Stimulated activated CD4-positive, alpha-beta T cell treated with anti-CD3 and anti-CD28 coated beads, Interleukin-4, amount 100 ng/mL, for 4 hours (primary cell): ENCODE measurements at regions not wholly inside any gene's neighbourhood (a gene's known extent, or its start where the extent isn't known, plus 50 kb on each side); places are given as distances from the start of the nearest gene placed in this dataset.
"Not testable (repeated sequence)": the region's sequence is repeated elsewhere in the genome, so short reads cannot be mapped to it uniquely, and the experiment has no call there.

Source experiments
- DNase-seq, 2 experiments: peaks; one replicate each; pipeline ENCODE4 v3.0.0-alpha.2; 2020

DNA sequence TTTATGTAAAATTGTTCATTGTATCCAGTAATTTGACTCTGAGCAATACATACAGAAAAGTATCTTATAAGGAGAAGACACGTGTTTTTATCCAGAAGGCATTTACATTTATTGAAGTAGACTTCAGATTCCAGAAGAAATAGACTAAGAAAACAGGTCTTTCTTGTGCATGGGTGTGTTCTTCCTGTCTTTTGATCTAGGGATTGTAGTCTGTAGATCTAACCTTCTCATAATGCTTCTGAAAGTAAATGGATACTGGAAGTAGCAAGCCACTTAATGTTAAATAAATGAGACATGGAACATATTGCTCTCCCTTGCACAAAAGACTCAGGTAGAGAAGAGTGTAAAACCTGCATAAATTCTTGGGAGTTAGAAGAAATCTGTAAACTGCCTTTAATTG lies 853.2 kb upstream of the B3GALT2 start:
- no peak for DNase-seq

GRCh38 chr1:194033646-194034045 lies 847.2 kb upstream of the B3GALT2 start:
- no peak for DNase-seq

DNA sequence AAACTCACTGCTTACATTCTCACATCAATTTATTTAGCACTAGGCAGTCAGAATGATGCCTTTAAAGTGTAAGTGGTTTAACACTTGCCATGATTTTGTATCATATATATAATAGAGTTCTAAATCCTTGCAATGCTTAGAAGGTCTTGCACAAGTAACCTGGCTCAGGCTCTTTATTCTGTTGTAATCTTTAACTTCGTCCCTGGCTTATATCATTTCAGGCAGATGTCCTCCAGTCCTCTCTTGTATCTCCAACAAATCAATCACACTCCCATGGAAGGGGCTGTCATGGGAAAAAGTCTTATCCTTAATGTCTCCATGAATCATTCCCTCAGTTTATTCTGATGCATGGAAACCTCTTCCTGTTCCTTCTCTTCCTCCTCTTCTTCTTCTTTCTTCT lies 841.6 kb upstream of the B3GALT2 start:
- DNase-seq: no peak

DNA sequence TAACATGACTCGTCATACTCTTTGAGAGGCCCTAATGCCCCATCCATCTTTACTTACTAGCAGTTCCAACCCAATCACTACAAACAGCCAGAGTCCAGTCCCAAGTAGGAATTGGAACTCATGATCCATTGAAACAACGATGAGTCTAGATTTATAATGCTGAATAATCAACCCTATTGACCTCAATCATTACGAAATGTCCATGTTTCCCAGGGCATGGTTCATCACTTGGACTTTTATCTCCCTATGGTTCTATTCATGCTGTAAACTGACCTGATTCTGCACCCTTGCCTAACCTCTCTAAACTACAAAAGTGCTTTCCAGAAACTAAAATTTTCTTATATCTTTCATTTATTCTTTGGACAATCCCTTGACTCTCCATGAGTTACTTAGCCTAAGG lies 840.0 kb upstream of the B3GALT2 start:
- no peak for DNase-seq

DNA sequence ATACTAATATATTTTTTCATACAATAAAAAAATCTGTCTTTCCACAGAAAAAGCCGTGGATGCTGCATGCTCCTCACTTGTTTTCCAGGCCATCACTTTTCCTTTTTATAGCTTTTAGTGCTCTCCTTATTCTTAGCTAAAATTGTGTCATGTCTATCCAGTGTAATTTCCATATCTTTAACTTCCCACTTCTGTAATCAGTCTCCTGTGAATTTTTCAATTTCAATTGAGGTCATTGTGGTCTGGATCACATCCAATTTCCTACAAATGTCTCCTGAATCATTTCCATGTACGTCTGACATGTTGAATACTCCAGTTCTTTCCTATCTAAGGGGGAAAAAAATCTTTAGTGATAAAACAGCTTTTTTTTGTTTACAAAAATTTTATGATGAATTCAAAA lies 838.2 kb upstream of the B3GALT2 start:
- no peak for DNase-seq

DNA sequence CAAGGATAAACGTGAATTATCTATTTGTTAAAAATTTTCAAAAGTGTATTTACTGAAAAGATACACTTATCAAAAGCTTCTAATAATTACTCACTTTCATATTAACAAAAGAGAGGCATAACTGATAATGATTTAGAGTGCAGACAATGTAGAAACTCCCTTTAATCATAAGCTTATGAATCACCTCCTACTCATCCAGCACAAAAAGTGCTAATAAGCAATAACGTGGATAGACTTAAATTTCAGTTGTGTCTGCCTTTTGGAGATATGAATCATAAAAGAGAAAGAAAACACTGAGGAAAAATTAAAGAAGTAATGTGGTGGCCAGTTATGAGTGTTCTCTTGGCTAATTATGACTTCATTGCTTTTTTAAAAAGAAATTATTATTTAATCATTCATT lies 827.6 kb upstream of the B3GALT2 start:
- DNase-seq: no peak

DNA sequence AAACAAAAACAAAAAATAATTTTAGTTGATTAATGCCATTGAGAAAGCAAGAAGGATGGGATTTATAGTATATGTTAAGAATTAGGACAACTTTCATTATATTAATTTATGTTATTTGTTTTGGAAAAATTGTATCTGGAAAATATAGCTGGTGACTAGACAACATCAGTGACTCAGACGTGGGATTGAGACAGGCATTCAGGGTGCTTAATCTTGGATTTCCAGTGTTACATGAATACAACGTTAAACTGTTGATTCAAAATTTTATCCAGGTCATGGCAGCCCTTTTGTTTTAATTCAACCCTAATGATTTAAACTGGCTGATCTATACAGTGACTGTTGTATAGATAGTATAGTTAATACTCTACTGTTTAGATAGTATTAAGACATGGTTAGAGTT lies 827.1 kb upstream of the B3GALT2 start:
- DNase-seq: no peak

DNA sequence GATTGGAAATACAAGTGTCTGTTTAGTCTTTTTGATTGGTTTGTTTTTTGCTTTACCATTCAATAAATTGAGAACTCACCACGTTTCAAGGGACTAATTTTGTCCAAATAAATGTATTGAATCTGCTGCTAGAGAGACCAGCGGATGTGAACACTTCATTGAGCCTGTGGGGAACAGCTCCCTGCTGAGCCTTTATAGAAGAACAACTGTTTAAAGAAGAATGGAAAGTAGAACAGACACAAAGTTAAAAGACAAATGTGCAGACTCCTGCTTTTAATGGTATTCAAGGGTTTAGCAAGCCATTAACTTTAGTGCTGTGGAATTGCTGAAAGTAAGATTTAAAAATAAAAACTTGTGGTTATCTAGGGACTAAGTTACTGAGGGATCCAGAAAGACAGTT lies 817.7 kb upstream of the B3GALT2 start:
- no peak for DNase-seq

DNA sequence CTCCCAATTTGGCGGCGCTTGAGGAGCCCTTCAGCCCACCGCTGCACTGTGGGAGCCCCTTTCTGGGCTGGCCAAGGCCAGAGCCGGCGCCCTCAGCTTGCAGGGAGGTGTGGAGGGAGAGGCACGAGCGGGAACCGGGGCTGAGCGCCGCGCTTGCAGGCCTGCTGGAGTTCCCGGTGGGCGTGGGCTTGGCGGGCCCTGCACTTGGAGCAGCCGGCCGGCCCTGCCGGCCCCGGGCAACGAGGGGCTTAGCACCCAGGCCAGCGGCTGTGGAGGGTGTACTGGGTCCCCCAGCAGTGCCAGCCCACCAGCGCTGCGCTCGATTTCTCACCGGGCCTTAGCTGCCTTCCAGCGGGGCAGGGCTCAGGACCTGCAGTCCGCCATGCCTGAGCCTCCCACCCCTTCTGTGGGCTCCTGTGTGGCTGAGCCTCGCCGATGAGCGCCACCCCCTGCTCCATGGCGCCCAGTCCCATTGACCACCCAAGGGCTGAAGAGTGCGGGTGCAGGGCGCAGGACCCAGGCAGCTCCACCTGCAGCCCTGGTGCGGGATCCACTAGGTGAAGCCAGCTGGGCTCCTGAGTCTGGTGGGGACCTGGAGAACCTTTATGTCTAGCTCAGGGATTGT lies 815.4 kb upstream of the B3GALT2 start:
- DNase-seq: not testable (repeated sequence)

DNA sequence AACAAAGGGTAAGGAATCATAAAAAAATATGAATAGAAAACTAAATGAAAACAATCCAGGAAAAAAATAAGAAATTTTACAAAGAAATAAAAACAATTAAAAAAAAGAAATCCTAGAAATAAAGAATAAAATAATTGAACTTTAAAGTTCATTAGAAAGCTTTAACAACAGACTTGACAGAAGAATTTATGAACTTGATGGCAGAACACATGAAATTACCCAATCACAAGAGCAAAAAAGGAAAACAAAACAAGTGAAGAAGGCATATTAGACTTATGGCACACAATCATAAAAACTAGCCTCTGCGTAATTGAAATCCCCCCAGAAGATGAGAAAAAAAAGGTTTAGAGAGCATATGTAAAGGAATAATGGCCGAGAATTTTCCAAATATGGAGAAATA lies 802.5 kb upstream of the B3GALT2 start:
- DNase-seq: no peak

DNA sequence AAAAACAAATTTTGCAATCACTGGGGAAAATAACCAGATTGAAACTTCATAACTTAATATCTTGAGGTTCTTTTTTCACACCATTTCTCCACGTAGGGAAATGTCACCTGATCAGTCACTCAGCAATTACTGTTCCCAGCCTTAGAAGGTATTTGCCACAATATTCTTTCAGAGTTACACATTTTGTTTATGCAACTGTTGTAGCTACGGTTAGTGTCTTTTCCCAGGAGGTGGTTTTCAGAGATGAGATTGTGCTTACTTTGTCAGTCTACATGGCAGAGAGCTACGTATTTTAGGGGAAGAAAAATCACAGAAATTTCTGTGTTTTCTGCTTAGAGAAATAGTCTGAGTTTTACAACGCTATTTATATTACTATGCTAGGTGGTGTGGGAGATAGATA lies 792.8 kb upstream of the B3GALT2 start:
- DNase-seq: no peak

- DNase-seq: no peak
These were observed 787.9 kb upstream of the B3GALT2 start for GRCh38 chr1:193974286-193974798.

DNA sequence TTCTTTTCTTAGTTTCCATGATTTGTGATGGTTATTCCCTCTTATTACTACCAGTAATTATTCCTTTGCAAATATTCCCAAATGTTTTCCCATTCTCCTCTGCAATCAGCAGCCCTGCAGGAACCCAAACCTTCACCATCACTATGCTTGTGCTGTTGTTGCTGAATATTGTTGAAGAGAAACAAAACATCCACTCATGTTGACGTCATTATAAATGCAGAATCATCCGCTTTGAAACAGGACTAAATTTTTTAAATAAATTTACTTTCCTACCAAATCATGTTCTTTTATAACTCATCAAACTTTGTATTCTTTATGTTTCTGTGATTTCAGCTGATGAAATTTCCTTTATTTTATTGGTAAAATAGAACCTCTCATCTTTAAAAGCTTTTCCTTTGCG lies 787.0 kb upstream of the B3GALT2 start:
- no peak for DNase-seq

DNA sequence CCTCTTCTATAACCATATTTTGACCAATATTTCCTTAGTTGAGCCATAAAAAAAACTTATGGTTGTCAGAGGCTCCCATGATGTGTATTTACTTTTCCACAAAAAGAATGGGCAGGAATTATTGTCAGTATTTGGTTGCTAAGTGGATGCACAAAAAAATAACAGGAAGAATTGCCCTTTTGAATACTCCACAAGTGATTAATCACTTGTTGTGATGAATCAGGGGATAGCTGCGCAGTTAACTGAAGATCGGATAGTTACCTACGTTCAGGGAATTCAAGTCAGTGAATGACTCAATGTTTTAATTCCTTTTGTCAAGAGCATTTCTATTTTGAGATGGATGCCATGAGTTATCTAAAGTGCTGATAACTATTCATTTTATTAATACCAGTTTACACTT lies 785.2 kb upstream of the B3GALT2 start:
- no peak for DNase-seq

DNA sequence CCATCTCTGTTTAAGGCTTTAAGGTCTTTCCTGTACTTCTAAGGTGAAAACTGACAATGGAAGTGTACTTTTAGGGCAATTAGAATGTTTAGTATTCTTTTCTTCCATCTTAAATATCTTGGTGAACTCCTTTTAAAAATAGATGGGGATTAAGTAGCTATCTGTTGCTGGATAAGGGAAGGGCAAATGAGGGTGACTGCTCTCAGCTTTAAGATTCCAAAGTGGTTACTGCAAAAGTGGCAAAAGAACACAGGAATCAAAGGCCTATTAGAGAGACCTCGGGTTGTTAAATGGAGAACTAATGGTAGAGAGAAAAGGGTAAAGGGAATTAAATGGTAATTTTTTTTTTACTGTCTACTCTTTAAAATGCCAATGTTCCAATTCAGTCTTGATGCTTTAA lies 774.1 kb upstream of the B3GALT2 start:
- no peak for DNase-seq

DNA sequence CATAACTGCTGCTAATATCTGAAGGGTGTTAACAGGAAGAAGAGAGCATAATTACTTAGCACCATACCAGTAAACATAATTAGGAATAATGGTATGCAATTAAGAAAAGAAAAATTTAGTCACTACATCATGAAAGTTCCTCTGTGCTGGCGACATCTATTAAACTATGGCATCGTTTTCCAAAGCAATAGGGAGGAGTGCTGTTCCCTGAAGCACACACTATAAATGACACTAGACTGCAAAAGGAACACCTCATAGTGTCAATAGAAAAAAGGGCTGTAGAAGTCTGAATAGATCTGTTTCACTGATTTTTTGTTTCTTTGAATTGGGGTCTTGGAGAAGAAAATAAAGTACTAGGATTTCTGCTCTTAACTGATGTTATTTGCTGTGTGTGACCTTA lies 773.6 kb upstream of the B3GALT2 start:
- DNase-seq: no peak

- no peak for DNase-seq
These were observed 771.2 kb upstream of the B3GALT2 start for GRCh38 chr1:193957556-193958095.

GRCh38 chr1:193952778-193953374 lies 766.5 kb upstream of the B3GALT2 start:
- DNase-seq: no peak

GRCh38 chr1:193951984-193952383 lies 765.6 kb upstream of the B3GALT2 start:
- no peak for DNase-seq

DNA sequence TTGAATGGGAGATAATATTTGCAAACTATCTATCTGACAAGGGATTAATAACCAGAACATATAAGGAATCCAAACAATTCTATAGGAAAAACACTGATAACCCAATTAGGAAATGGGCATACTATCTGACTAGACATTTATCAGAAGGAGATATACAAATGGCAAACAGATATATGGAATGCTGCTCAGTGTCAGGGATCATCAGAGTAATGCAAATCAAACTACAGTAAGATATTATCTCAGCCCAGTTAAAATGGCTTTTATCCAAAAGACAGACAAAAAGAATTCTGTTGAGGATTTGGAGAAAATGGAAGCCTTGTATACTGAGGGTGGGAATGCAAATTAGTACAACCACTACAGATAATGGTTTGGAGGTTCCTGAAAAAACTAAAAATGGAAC lies 758.0 kb upstream of the B3GALT2 start:
- no peak for DNase-seq

- DNase-seq: no peak
These were observed 753.8 kb upstream of the B3GALT2 start for GRCh38 chr1:193940176-193940575.

GRCh38 chr1:193939585-193939984 lies 753.2 kb upstream of the B3GALT2 start:
- DNase-seq: no peak

DNA sequence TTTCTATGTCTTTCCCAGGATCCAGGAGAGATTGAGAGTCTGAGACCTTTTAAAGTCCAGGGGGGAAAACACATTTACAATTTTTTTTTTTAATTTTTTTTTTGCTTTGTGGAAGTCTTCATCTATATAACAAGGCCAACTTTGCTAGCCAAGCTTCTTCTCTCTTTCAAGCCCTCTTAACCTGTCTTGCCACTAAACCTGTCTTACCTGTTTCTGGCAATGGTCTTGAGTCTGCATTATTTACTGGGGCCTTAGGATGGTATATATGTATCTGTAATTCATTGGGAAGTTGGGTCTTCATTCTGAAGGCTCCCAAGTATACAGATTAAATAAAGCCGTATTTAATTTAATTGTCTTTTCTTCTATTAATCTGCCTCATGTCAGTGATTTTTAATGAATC lies 750.9 kb upstream of the B3GALT2 start:
- no peak for DNase-seq

- no peak for DNase-seq
These were observed 746.6 kb upstream of the B3GALT2 start for GRCh38 chr1:193932979-193933378.

DNA sequence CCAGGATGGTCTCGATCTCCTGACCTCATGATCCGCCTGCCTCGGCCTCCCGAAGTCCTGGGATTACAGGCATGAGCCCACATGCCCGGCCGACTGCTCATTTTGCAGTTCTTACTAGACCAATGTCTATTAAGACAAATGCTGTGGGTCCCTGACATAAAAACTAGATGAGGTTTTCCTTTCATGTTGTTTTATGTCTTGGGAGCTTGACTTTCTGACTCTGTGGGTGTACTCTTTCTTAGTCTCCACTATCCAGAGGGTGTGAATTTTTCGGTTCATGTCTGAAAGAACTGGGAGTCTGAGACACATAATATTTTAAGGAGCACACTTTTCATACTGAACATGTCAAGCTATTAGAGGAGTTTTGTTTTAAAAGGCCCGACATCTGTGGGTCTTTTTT lies 744.9 kb upstream of the B3GALT2 start:
- DNase-seq: no peak
